ENCODE measurements at regions not wholly inside any gene's neighbourhood (a gene's known extent, or its start where the extent isn't known, plus 50 kb on each side); places are given as distances from the start of the nearest gene placed in this dataset.

GRCh38 chr16:17944345-17944744 is 392.2 kb downstream of the NPIPA8 start:
- no peaks in the 10 kb centered on the region for H3K9me3 ChIP-seq (ENCODE audit: control insufficient read depth, insufficient read depth, low read length)
- peaks cover 6% of the 10 kb centered on the region for H3K4me1 ChIP-seq (ENCODE audit: control insufficient read depth, low read length)
- no peak overlapping the region for H3K27ac ChIP-seq (ENCODE audit: low read depth, low read length)
- H3K27me3 ChIP-seq (ENCODE audit: control insufficient read depth, low read length): no peaks in the 10 kb centered on the region
- H3K4me2 ChIP-seq (ENCODE audit: low read length): no peak overlapping the region
- TF ChIP-seq EZH2phosphoT487 (IDR thresholded peaks at IDR 0.05; ENCODE audit: borderline replicate concordance, low read length): no peak
- TF ChIP-seq CTCF (IDR thresholded peaks at IDR 0.05; ENCODE audit: low read depth, low read length, poor library complexity, severe bottlenecking): no peak
- no peaks in the 10 kb centered on the region for H4K20me1 ChIP-seq (ENCODE audit: control insufficient read depth, insufficient read depth, low read depth, low read length)
- H3K36me3 ChIP-seq (ENCODE audit: control insufficient read depth, low read length): no peaks in the 10 kb centered on the region
- H3K9me2 ChIP-seq (replicated peaks; ENCODE audit: control insufficient read depth, low read length): no peaks in the 10 kb centered on the region
- no peak overlapping the region for H3K4me3 ChIP-seq (ENCODE audit: low read length)
- H3F3A ChIP-seq (ENCODE audit: control insufficient read depth, insufficient read depth): no peaks in the 10 kb centered on the region
- no peaks in the 10 kb centered on the region for H3K79me2 ChIP-seq (ENCODE audit: control insufficient read depth, low read length)

GRCh38 chr16:17942067-17942466 is 394.5 kb downstream of the NPIPA8 start:
- H3K4me3 ChIP-seq (ENCODE audit: low read length): no peak overlapping the region
- no peaks in the 10 kb centered on the region for H3K27me3 ChIP-seq (ENCODE audit: control insufficient read depth, low read length)
- no peak for TF ChIP-seq EZH2phosphoT487 (IDR thresholded peaks at IDR 0.05; ENCODE audit: borderline replicate concordance, low read length)
- no peak for TF ChIP-seq CTCF (IDR thresholded peaks at IDR 0.05; ENCODE audit: low read depth, low read length, poor library complexity, severe bottlenecking)
- H3K9me3 ChIP-seq (ENCODE audit: control insufficient read depth, insufficient read depth, low read length): no peaks in the 10 kb centered on the region
- H3K79me2 ChIP-seq (ENCODE audit: control insufficient read depth, low read length): no peaks in the 10 kb centered on the region
- H3K27ac ChIP-seq (ENCODE audit: low read depth, low read length): no peak overlapping the region
- H3K9me2 ChIP-seq (replicated peaks; ENCODE audit: control insufficient read depth, low read length): no peaks in the 10 kb centered on the region
- peaks cover 10% of the 10 kb centered on the region for H3K4me1 ChIP-seq (ENCODE audit: control insufficient read depth, low read length)
- no peaks in the 10 kb centered on the region for H3K36me3 ChIP-seq (ENCODE audit: control insufficient read depth, low read length)
- no peaks in the 10 kb centered on the region for H4K20me1 ChIP-seq (ENCODE audit: control insufficient read depth, insufficient read depth, low read depth, low read length)
- H3F3A ChIP-seq (ENCODE audit: control insufficient read depth, insufficient read depth): no peaks in the 10 kb centered on the region
- H3K4me2 ChIP-seq (ENCODE audit: low read length): no peak overlapping the region

- no peaks in the 10 kb centered on the region for H4K20me1 ChIP-seq (ENCODE audit: control insufficient read depth, insufficient read depth, low read depth, low read length)
- H3K27ac ChIP-seq (ENCODE audit: low read depth, low read length): no peak overlapping the region
- no peaks in the 10 kb centered on the region for H3K36me3 ChIP-seq (ENCODE audit: control insufficient read depth, low read length)
- no peaks in the 10 kb centered on the region for H3K9me3 ChIP-seq (ENCODE audit: control insufficient read depth, insufficient read depth, low read length)
- no peaks in the 10 kb centered on the region for H3K9me2 ChIP-seq (replicated peaks; ENCODE audit: control insufficient read depth, low read length)
- H3K4me1 ChIP-seq (ENCODE audit: control insufficient read depth, low read length): peaks cover 10% of the 10 kb centered on the region
- no peaks in the 10 kb centered on the region for H3F3A ChIP-seq (ENCODE audit: control insufficient read depth, insufficient read depth)
- TF ChIP-seq EZH2phosphoT487 (IDR thresholded peaks at IDR 0.05; ENCODE audit: borderline replicate concordance, low read length): no peak
- TF ChIP-seq CTCF (IDR thresholded peaks at IDR 0.05; ENCODE audit: low read depth, low read length, poor library complexity, severe bottlenecking): no peak
- H3K79me2 ChIP-seq (ENCODE audit: control insufficient read depth, low read length): no peaks in the 10 kb centered on the region
- H3K27me3 ChIP-seq (ENCODE audit: control insufficient read depth, low read length): no peaks in the 10 kb centered on the region
- H3K4me2 ChIP-seq (ENCODE audit: low read length): no peak overlapping the region
- no peak overlapping the region for H3K4me3 ChIP-seq (ENCODE audit: low read length)
Observed at GRCh38 chr16:17940584-17941364, 395.8 kb downstream of the NPIPA8 start.
